Sciatic nerve (tissue), 2 donors: ENCODE measurements at regions not wholly inside any gene's neighbourhood (a gene's known extent, or its start where the extent isn't known, plus 50 kb on each side); places are given as distances from the start of the nearest gene placed in this dataset.
A peak's percentile ranks its signal among the peaks of the same experiment; 100 is the strongest.

Experiments used
- ATAC-seq: fragments of 200-7000 bp; cut with Tn5 transposase; one replicate; pipeline ENCODE4 v1.9.1; 2020; ENCODE audit warnings: mild to moderate bottlenecking, moderate library complexity
- DNase-seq: peaks from one replicate; pipeline ENCODE4 v3.0.0-alpha.2; 2020; ENCODE audit warnings: low spot score
- intact Hi-C: fragments of 100-400 bp; cut with DNase I; formaldehyde crosslinking; loops from one replicate; pipeline ENCODE4 v1.14.2; 2022
- donor health status: DM: no; HTN: no; CAD: no.
- donor health status: DM: no; HTN: no; CAD: no.

- no peak for ATAC-seq
- no peak for DNase-seq
- intact Hi-C loops = no loop called here
Observed at GRCh38 chr5:6806668-6807067, 93.4 kb downstream of the TENT4A start.

GRCh38 chr5:6808462-6808861, 95.2 kb downstream of the TENT4A start:
- intact Hi-C loops = no loop called here
- ATAC-seq = no peak
- DNase-seq = no peak

GRCh38 chr5:6810641-6811405, 97.6 kb downstream of the TENT4A start:
- ATAC-seq (no peak), DNase-seq (no peak)
- intact Hi-C loops = no loop called here

GRCh38 chr5:6812091-6812490, 98.9 kb downstream of the TENT4A start:
- no peak for ATAC-seq
- no peak for DNase-seq
- intact Hi-C loops = no loop called here

GRCh38 chr5:6812800-6813731, 99.8 kb downstream of the TENT4A start:
- ATAC-seq = peak; percentile 74
- intact Hi-C loops = no loop called here
- no peak for DNase-seq

GRCh38 chr5:6814816-6815215, 101.6 kb downstream of the TENT4A start:
- ATAC-seq (no peak), DNase-seq (no peak)
- intact Hi-C loops = no loop called here

- intact Hi-C loops = no loop called here
- ATAC-seq = no peak
- no peak for DNase-seq
Observed at GRCh38 chr5:6818594-6819511, 105.6 kb downstream of the TENT4A start.

- DNase-seq = no peak
- intact Hi-C loops = no loop called here
- no peak for ATAC-seq
Observed at GRCh38 chr5:6819521-6819920, 106.3 kb downstream of the TENT4A start.

GRCh38 chr5:6820851-6821479, 107.7 kb downstream of the TENT4A start:
- no peak for DNase-seq
- intact Hi-C loops = no loop called here
- ATAC-seq = no peak

GRCh38 chr5:6822068-6822467, 108.8 kb downstream of the TENT4A start:
- DNase-seq (no peak), ATAC-seq (no peak)
- intact Hi-C loops = no loop called here

- no peak for DNase-seq
- no peak for ATAC-seq
- intact Hi-C loops = no loop called here
Observed at GRCh38 chr5:6822556-6823343, 109.5 kb downstream of the TENT4A start.

- intact Hi-C loops = no loop called here
- no peak for ATAC-seq
- no peak for DNase-seq
Observed at GRCh38 chr5:6823996-6824395, 110.8 kb downstream of the TENT4A start.

GRCh38 chr5:6825678-6826244, 112.5 kb downstream of the TENT4A start:
- no peak for DNase-seq
- intact Hi-C loops = no loop called here
- ATAC-seq = no peak

GRCh38 chr5:6826756-6827155, 113.5 kb downstream of the TENT4A start:
- ATAC-seq (no peak), DNase-seq (no peak)
- intact Hi-C loops = no loop called here

- DNase-seq = no peak
- intact Hi-C loops = no loop called here
- no peak for ATAC-seq
Observed at GRCh38 chr5:6827526-6828219, 114.4 kb downstream of the TENT4A start.

GRCh38 chr5:6829150-6829784, 116.0 kb downstream of the TENT4A start:
- ATAC-seq = no peak

More at GRCh38 chr5:6829150-6829784, 116.0 kb downstream of the TENT4A start:
- DNase-seq = no peak
- intact Hi-C loops = no loop called here
